AG04449 (cell line): ENCODE measurements at regions not wholly inside any gene's neighbourhood (a gene's known extent, or its start where the extent isn't known, plus 50 kb on each side); places are given as distances from the start of the nearest gene placed in this dataset.

Source experiments
- CTCF ChIA-PET: fragments of 350-600 bp; formaldehyde crosslinking; extraction: SDS; loops from one replicate; lab custom pipeline; 2021; ENCODE audit warnings: antibody characterized with exemption; lab: Yijun Ruan, JAX
- POLR2A ChIA-PET: fragments of 400-600, 350-600 bp; formaldehyde crosslinking; extraction: SDS; loops from one replicate; lab custom pipeline; 2020; ENCODE audit warnings: antibody characterized with exemption, inconsistent platforms; lab: Yijun Ruan, JAX
- DNase-seq: peaks from one replicate; pipeline ENCODE4 v3.0.0-alpha.2; 2010; ENCODE audit warnings: low read depth, low spot score
- H3K4me3 ChIP-seq: 2 replicates; pipeline ENCODE4 v1.5.1; 2011; ENCODE audit warnings: low read depth, mild to moderate bottlenecking, control low read depth, low read length
- CTCF ChIP-seq: IDR thresholded peaks from one replicate; pipeline ENCODE4 v1.5.1; 2011; ENCODE audit warnings: mild to moderate bottlenecking, moderate library complexity, low read length, control low read depth, inconsistent platforms; ENCODE audit not compliant: insufficient read depth; ENCODE audit errors: missing control alignments

GRCh38 chr9:89822996-89823395, 218.2 kb downstream of the GADD45G start:
- POLR2A ChIA-PET, result no interaction called here
- CTCF ChIA-PET, result no interaction called here
- no peak for DNase-seq
- no peak overlapping the region for H3K4me3 ChIP-seq
- TF ChIP-seq CTCF, result no peak

- ChIA-PET POLR2A (no interaction called here), CTCF (no interaction called here)
- no peak for TF ChIP-seq CTCF
- no peak overlapping the region for H3K4me3 ChIP-seq
- no peak for DNase-seq
These were observed 220.9 kb downstream of the GADD45G start for GRCh38 chr9:89825669-89826068.

DNA sequence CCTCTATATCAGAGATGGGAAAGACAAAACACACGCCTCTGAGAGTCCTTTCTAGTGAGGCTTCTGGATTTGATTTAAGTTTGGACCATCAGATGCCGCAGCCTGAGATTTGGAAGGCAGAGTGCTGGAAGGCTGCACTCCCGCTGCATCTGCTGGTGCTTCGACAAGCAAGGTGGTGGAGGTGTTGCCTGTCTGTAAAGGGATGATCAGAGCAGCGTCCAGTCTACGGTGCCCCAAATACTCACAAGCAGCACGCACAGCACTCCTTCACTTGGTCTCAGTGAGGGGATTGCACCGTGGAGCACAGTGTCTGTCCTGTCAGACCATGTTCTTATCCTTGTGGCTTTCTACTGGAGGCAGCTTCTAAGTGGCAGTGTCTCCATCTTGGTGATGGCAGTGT, 221.4 kb downstream of the GADD45G start:
- POLR2A ChIA-PET, result no interaction called here
- CTCF ChIA-PET, result no interaction called here
- no peak for DNase-seq
- H3K4me3 ChIP-seq, result no peak overlapping the region
- no peak for TF ChIP-seq CTCF

DNA sequence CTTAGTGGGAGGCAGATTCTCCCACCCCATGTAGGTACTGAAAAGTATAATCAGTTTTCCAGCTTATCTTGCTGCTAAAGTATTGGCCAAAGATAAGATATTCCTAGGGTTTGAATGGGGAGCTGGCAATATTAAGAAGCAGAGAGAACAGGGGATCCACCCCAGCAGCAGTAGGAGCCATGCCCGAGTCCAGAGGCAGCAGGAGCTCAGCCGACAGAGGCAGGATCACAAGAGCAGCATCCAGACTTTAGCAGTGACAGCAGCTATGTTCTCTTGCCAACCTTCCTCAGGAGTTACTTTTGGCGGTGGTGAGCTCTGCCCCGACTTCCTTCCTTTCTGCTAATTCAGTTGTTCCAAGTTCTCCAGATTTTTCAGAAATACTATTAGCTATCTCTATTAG, 224.5 kb downstream of the GADD45G start:
- CTCF ChIA-PET, result no interaction called here
- no peak for DNase-seq
- POLR2A ChIA-PET, result no interaction called here
- H3K4me3 ChIP-seq, result no peak overlapping the region
- TF ChIP-seq CTCF, result no peak

DNA sequence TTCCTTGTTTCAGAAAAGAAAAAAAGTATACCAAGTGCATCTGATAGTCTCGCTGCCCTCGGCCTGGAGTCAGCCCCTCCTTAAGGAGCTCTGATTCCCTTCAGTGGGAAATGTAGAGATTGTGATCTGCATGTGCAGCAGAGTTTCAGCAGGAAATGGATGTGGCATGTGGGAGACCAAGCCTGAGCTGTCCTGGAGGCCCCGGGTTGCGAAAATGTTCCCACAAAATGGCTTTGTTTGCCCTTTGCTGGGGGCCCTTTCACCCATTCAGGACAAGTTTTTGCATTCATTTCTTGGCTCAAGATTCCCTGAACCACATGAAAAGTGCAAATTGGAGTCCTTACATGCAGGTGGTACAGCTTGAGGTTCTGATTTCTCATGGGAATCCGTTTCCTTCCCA, 230.9 kb downstream of the GADD45G start:
- no peak for DNase-seq
- ChIA-PET POLR2A (no interaction called here), CTCF (no interaction called here)
- H3K4me3 ChIP-seq, result no peak overlapping the region
- TF ChIP-seq CTCF, result no peak

GRCh38 chr9:89837162-89837933, 232.5 kb downstream of the GADD45G start:
- no peak overlapping the region for H3K4me3 ChIP-seq
- DNase-seq, result no peak
- POLR2A ChIA-PET, result no interaction called here
- CTCF ChIA-PET, result no interaction called here
- TF ChIP-seq CTCF, result no peak
